DMS114 treated with DMSO at 0.1 percent for 48 hours (cell line): ENCODE measurements at regions not wholly inside any gene's neighbourhood (a gene's known extent, or its start where the extent isn't known, plus 50 kb on each side); places are given as distances from the start of the nearest gene placed in this dataset.
"Not testable (repeated sequence)": the region's sequence is repeated elsewhere in the genome, so short reads cannot be mapped to it uniquely, and the experiment has no call there.

Experiments
- DNase-seq: peaks from one replicate; lab custom pipeline; 2025; ENCODE audit not compliant: unreplicated experiment; lab: John Stamatoyannopoulos, UW

DNA sequence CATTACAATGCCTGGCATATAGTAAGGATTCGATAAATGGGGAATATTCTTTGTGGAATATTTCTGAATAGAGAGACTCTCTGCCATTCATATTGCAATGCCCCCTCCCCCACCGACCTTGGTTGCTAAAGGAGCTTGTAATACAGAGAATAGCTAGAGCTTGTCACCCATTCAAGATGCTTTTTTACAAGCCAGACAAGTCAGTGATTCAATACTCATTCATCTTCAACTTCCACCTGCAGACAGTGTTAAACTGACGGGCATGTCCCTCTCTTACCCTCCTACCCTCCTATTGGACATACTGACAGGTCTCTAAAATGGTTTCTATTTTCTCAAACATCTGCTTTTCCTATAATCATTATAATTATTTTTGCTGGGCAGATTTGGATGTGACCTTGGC is 257.4 kb downstream of the KCNJ2 start:
- DNase-seq: no peak

- DNase-seq: no peak
Measured at GRCh38 chr17:70434536-70435490, 265.5 kb downstream of the KCNJ2 start.

- no peak for DNase-seq
Measured at GRCh38 chr17:70437656-70438055, 268.3 kb downstream of the KCNJ2 start.

DNA sequence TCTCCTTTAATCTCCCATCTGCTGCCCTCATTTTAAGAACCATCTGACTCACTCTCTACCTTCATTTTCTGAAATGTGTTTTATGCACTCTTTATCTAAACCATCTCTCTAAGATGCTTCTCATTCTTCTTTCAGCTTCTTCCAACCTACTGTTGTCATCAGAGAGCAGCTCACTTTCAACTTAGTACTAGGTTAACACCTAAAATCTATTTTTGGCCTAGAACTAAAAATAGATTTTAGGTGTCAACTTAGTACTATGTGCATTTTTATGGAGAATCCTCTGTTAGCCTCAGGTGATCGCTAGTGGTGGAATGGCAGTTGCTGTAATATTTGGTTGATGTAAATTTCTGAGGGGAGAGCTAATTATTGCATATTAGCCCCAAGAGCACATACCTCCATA is 277.1 kb downstream of the KCNJ2 start:
- no peak for DNase-seq

GRCh38 chr17:70447588-70447987 is 278.3 kb downstream of the KCNJ2 start:
- no peak for DNase-seq

DNA sequence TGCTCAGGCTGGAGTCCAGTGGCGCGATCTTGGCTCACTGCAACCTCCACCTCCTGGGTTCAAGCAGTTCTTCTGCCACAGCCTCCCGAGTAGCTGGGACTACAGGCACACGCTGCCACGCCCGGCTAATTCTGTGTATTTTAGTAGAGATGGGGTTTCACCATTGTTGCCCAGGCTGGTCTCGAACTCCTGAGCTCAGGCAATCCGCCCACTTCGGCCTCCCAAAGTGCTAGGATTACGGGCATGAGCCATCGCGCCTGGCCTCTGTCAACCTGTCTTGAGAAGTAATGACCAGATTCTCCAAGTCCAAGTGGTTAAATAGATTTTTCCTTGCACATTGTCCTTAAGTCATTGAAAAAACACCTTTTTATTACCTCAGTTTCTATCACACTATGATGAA is 283.7 kb downstream of the KCNJ2 start:
- DNase-seq: not testable (repeated sequence)

GRCh38 chr17:70454377-70454776 is 285.0 kb downstream of the KCNJ2 start:
- no peak for DNase-seq

DNA sequence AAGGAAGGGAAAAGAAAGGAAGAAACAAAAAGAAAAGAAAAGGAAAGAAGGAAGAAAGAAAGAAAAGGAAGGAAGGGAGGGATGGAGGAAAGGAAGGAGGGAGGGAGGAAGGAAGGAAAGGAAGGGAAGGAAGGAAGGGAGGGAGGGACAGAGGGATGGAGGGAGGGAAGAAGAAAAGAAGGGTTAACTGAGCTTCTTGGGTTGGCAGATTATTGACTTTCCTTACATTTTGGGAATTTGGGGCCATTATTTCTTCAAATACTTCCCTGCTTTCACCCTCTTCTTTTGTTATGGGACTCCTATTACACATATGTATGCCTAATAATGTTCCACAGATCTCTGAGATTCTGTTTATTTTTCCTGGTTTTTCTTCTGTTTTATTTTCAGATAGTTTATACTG is 285.6 kb downstream of the KCNJ2 start:
- no peak for DNase-seq

DNA sequence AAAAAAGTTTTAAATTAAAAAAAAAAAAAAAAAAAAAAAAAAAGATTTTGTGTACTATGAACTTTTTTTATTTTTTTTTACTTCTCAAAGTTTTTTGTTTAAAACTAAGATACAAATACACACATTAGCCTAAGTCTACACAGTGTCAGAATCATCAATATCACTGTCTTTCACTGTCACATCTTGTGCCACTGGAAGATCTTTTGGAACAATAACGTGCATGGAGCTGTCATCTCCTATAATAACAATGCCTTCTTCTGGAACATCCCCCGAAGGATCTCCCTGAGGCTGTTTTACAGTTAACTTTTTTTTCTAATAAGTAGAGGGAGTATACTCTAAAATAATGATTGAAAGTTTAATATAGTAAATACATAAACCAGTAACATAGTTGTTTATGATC is 295.7 kb downstream of the KCNJ2 start:
- DNase-seq: no peak

DNA sequence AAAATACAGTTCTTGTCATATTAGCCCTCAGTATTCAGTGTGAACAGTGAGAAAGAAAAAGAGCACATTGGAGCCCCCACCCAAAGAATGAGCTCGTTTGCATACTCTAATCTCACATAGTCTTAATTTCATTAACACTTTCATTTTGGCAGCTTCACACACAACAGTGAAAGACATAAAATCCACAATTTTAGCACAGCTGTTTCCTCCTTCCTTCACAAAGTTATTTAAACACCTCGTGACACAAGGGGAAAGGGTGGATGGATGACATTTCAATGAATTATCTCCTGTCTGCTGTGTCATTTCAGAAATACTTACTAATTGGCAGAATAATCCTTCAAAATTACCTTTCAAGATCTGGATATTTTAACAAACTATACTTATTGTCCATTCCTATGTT is 299.3 kb downstream of the KCNJ2 start:
- no peak for DNase-seq

DNA sequence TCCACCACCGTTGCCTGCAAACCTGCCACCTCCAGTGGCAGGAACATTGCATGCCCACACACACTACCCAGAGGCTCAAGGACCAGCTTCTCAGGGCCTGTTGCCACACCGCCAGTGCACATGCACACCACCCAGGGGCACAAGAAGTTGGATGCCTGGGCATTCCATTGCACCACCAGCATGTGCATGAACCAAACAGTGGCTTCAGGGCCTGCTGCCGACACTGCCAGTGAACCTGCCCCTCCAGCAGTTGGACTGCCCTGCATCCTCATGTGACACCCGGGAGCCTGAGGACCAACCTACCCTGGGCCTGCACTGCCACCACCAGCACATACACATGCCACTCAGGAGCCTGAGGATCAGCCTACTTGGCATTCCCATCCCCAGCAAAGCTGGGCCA is 303.7 kb downstream of the KCNJ2 start:
- DNase-seq: no peak

DNA sequence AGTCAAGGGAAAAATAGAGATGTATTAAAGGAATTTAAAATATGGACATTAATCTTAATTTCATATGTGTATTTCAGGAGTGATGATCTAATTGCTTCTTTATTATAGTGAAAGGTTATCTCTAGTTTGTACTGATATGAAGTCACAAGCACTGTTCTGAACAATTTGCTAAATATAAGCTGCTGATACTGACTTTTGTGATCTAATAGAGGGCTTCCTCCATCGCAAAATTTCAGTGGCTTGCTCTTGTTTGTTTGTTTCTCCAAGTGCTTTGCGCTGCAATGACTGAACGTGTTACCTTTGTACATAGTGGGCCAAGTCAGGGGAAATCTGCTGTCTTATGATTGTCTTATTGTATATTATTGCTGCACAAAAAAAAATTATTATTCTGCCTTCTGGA is 307.0 kb downstream of the KCNJ2 start:
- no peak for DNase-seq

DNA sequence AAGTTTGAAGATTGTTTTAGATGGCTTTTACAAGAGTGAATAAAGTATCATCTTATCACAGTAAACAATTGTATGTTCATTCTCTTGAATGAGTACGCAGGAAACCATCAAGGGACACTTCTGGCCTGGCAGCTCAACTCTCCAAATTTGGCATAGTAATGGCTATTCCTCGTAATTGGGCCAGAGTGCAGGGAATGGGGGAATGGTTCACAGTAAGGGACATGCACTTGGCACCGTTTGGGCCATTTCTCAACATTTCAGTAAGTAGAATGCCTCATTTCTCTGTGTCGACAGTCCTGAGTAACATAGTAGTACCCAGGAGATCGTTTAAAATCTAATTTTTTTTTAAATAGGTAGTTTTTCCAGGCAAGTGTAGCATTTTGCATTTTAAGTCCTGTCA is 309.6 kb downstream of the KCNJ2 start:
- no peak for DNase-seq

GRCh38 chr17:70479779-70480178 is 310.4 kb downstream of the KCNJ2 start:
- DNase-seq: no peak

DNA sequence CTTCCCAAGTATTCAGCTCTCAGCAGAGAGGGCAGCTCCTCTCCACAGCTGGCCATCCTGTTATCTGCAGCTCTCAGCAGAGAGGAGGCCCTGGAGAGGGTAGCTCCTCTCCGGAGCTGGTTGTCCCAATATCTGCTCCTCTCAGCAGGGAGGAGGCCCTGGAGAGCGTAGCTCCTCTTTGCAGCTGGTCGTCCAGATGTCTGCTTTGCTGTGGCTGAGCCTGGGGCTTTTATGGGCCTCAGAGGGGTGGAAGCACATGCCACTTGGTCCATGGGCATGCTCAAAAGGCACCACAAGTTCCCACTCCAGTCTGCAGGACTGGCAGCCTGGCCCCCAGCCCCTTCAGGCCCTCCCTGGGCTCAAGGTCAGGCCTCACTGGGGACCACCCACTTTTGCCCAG is 314.3 kb downstream of the KCNJ2 start:
- no peak for DNase-seq

DNA sequence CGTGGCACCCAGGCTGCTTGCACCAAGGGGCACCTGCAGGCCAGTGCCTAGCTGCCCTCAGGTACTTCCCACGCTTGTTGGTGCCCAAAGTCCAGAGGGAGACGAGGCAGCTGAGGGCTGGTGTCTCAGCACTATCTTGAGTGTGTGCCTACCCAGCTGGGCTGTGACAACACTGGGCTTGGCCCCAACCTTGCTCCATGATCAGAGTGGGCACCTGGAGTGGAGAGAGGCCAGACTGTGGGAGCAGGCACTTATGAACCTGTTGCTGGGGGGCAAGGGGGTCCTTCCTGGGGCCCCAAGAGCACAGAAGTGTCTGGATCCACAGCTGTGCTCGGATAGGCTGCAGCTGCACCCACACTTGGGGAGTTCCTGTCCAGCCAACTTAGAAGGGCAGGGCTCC is 314.7 kb downstream of the KCNJ2 start:
- no peak for DNase-seq

DNA sequence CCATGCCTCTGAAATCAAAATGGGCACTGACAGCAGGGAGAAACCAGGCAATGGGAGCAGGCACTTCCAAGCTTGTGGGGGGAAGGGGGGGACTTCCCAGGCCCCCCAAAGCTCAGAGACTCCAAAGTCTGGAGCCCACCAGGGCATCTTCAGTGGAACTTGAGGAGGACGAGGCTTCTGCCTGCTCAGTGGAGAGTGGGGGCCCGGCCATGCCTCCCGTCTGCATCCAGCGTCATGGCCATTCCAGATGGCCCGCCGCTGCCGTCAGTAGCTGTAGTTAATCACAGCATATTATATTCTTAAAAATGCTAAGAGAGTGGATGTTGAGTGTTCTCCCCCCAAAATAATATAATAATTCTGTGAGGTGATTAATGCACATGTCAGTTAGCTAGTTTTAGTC is 315.2 kb downstream of the KCNJ2 start:
- DNase-seq: no peak

DNA sequence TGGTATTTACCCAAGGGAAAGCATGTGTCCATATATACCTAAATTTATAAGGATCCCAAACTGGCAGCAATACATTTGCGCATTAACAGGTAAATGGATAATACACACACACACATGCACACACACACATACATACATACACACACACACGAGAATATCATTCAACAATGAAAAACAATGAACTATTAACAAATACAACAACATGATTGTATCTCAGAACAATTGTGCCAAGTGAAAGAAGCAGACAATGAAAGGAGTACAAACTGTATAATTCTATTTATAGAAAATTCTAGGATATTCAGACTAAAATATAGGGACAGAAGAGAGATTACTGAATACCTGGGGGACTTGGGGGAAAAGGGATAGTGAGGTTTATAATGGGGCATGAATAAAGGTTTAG is 323.0 kb downstream of the KCNJ2 start:
- DNase-seq: no peak

GRCh38 chr17:70493277-70493874 is 324.0 kb downstream of the KCNJ2 start:
- DNase-seq: no peak

DNA sequence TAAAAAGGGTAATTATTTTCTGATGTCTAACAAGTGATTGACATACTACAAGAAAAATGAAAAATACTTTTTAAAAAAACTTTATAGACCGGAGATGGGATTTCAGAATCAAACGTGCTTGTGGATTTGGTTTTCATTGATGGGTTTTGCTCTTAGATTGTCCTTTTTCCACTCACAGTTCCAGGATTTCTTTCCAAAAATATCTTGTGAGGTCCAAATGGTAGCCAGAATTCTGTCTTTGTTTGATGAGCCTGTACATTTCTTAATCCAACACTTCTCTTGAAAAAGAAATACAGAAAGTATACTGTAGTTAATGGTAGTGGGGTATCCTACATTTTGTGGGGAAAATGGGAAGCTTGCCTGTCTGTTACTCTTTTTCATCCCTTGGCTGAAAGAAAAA is 329.3 kb downstream of the KCNJ2 start:
- no peak for DNase-seq

GRCh38 chr17:70499067-70499786 is 329.9 kb downstream of the KCNJ2 start:
- no peak for DNase-seq

DNA sequence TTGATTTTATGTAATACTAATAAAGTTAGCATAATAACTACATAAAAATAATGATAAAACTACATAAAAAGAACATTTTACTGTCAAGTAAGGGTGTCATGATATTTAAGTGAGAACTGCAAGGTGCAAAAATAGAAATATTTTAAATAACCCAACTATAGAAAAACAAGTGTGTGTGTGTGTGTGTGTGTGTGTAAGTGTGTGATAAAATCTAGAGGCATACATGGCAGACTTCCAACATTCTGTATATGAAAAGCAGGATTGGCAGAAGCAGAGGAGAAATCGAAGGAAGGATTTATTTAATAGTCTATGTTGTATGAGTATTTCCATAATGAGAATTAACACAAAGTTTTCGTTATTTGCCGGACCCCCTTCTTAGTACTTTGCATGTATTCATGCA is 334.1 kb downstream of the KCNJ2 start:
- no peak for DNase-seq
